ENCODE measurements at regions not wholly inside any gene's neighbourhood (a gene's known extent, or its start where the extent isn't known, plus 50 kb on each side); places are given as distances from the start of the nearest gene placed in this dataset.

GRCh38 chrX:18076434-18076833, 144.3 kb downstream of the BEND2 start:
- no peak overlapping the region for H4K5ac ChIP-seq (ENCODE audit: insufficient read length, low read depth, low read length)
- no peaks in the 10 kb centered on the region for H3K4me1 ChIP-seq (ENCODE audit: insufficient read depth, low read length)
- peaks cover 10 to 12% of the 10 kb centered on the region in 2 experiments for H3K4me1 Mint-ChIP-seq
- no peak overlapping the region for H3K4me2 ChIP-seq (ENCODE audit: insufficient read depth, insufficient read length, low read length)
- no peak overlapping the region for H3K23ac ChIP-seq (ENCODE audit: insufficient read length, low read depth, low read length)
- H3K27me3 ChIP-seq (ENCODE audit: insufficient read depth, low read length), result no peaks in the 10 kb centered on the region
- no peaks in the 10 kb centered on the region for H3K23me2 ChIP-seq (ENCODE audit: insufficient read length, low read depth, low read length, poor library complexity, severe bottlenecking)
- no peak overlapping the region for H3K9ac ChIP-seq (ENCODE audit: extremely low read depth, insufficient read length, low read length)
- H3K4me3 Mint-ChIP-seq, result no peak overlapping the region
- no peak overlapping the region for H2BK15ac ChIP-seq (ENCODE audit: low read depth, low read length)
- no peak overlapping the region for H2BK120ac ChIP-seq (ENCODE audit: low read depth, low read length, poor library complexity, severe bottlenecking)
- TF ChIP-seq CTCF (conservative IDR thresholded peaks at IDR 0.05), result no peak
- H3K27ac Mint-ChIP-seq, result no peak overlapping the region
- H3K4ac ChIP-seq (ENCODE audit: low read depth, low read length), result no peak overlapping the region
- H3T11ph ChIP-seq (ENCODE audit: low read length), result no peak overlapping the region
- H2AFZ ChIP-seq (ENCODE audit: low read length), result no peak overlapping the region
- H3K79me2 ChIP-seq (ENCODE audit: insufficient read depth, low read length), result no peaks in the 10 kb centered on the region
- H2BK20ac ChIP-seq (ENCODE audit: low read depth, low read length, poor library complexity, severe bottlenecking), result no peak overlapping the region
- H4K91ac ChIP-seq (ENCODE audit: insufficient read length, low read depth, low read length), result no peak overlapping the region
- no peak overlapping the region for H3K56ac ChIP-seq (ENCODE audit: insufficient read length, low read depth, low read length)
- no peaks in the 10 kb centered on the region for H4K20me1 ChIP-seq (ENCODE audit: control insufficient read depth, insufficient read depth, insufficient read length)
- H3K27me3 Mint-ChIP-seq (ENCODE audit: low read depth), result no peaks in the 10 kb centered on the region; the same call in 1 of the 2 replicates
- H4K8ac ChIP-seq (replicated peaks; ENCODE audit: insufficient read length, low read depth, low read length), result no peak overlapping the region
- no peak overlapping the region for H3K18ac ChIP-seq (ENCODE audit: insufficient read length, low read depth, low read length)
- H3K79me1 ChIP-seq (ENCODE audit: insufficient read depth, low read depth, low read length, poor library complexity, severe bottlenecking), result no peaks in the 10 kb centered on the region
- H3K27ac ChIP-seq (ENCODE audit: insufficient read length, low read depth, low read length), result no peak overlapping the region
- DNase-seq, result no peak
- no peak overlapping the region for H2BK12ac ChIP-seq (ENCODE audit: insufficient read length, low read depth, low read length)
- peaks cover 68 to 77% of the 10 kb centered on the region in 2 experiments for H3K9me3 Mint-ChIP-seq
- H3K9me3 ChIP-seq (ENCODE audit: control insufficient read depth, low read depth, low read length), result peaks cover 66% of the 10 kb centered on the region
- H3K36me3 Mint-ChIP-seq (ENCODE audit: insufficient read depth in 1 of 3, low read depth in 3 of 3), result peaks cover 0 to 5% (median 2%) of the 10 kb centered on the region in 3 experiments; a peak in 2 of 7 replicates
- no peak overlapping the region for H2BK5ac ChIP-seq (ENCODE audit: insufficient read length, low read length)
- H2AK5ac ChIP-seq (ENCODE audit: insufficient read length, low read length), result no peak overlapping the region
- no peak overlapping the region for H3K14ac ChIP-seq (ENCODE audit: insufficient read depth, low read length)
